ENCODE measurements at regions not wholly inside any gene's neighbourhood (a gene's known extent, or its start where the extent isn't known, plus 50 kb on each side); places are given as distances from the start of the nearest gene placed in this dataset.

GRCh38 chr11:42972741-42973140 is 339.1 kb upstream of the API5 start:
- no peak for DNase-seq
- Histone ChIP-seq H3K9ac (ENCODE audit: low read depth in 2 of 2, low read length in 2 of 2) (no peak overlapping the region), H3K4me1 (no peaks in the 10 kb centered on the region), H3K27me3 (no peaks in the 10 kb centered on the region), H3K27ac (no peak overlapping the region), H3K9me3 (no peaks in the 10 kb centered on the region), H3K36me3 (no peaks in the 10 kb centered on the region), H3K4me3 (no peak overlapping the region)
- TF ChIP-seq CTCF (IDR thresholded peaks at IDR 0.05) = no peak
- intact Hi-C loops (cut with DNase I) = no loop called here

GRCh38 chr11:42974510-42975179 is 337.2 kb upstream of the API5 start:
- TF ChIP-seq CTCF (IDR thresholded peaks at IDR 0.05) = no peak
- H3K9ac ChIP-seq (ENCODE audit: low read depth in 2 of 2, low read length in 2 of 2) = no peak overlapping the region
- H3K27me3 ChIP-seq = no peaks in the 10 kb centered on the region
- no peaks in the 10 kb centered on the region for H3K4me1 ChIP-seq
- no peak overlapping the region for H3K27ac ChIP-seq
- no peaks in the 10 kb centered on the region for H3K36me3 ChIP-seq
- no peak overlapping the region for H3K4me3 ChIP-seq
- intact Hi-C loops (cut with DNase I) = no loop called here
- DNase-seq = no peak
- no peaks in the 10 kb centered on the region for H3K9me3 ChIP-seq

- no peaks in the 10 kb centered on the region for H3K36me3 ChIP-seq
- TF ChIP-seq CTCF (IDR thresholded peaks at IDR 0.05) = no peak
- no peaks in the 10 kb centered on the region for H3K9me3 ChIP-seq
- no peaks in the 10 kb centered on the region for H3K4me1 ChIP-seq
- DNase-seq = no peak
- no peak overlapping the region for H3K4me3 ChIP-seq
- intact Hi-C loops (cut with DNase I) = no loop called here
- H3K27ac ChIP-seq = no peak overlapping the region
- H3K9ac ChIP-seq (ENCODE audit: low read depth in 2 of 2, low read length in 2 of 2) = no peak overlapping the region
- no peaks in the 10 kb centered on the region for H3K27me3 ChIP-seq
Observed at GRCh38 chr11:42975180-42975529, 336.6 kb upstream of the API5 start.

- Histone ChIP-seq H3K9ac (ENCODE audit: low read depth in 2 of 2, low read length in 2 of 2) (no peak overlapping the region), H3K4me3 (no peak overlapping the region), H3K9me3 (no peaks in the 10 kb centered on the region), H3K4me1 (no peaks in the 10 kb centered on the region), H3K36me3 (no peaks in the 10 kb centered on the region), H3K27ac (no peak overlapping the region), H3K27me3 (no peaks in the 10 kb centered on the region)
- no peak for TF ChIP-seq CTCF (IDR thresholded peaks at IDR 0.05)
- DNase-seq = no peak
- intact Hi-C loops (cut with DNase I) = no loop called here
Observed at GRCh38 chr11:42976636-42977217, 335.1 kb upstream of the API5 start.

GRCh38 chr11:42992594-42992993 is 319.2 kb upstream of the API5 start:
- H3K27ac ChIP-seq = no peak overlapping the region
- H3K4me1 ChIP-seq = no peaks in the 10 kb centered on the region
- TF ChIP-seq CTCF (IDR thresholded peaks at IDR 0.05) = no peak
- no peaks in the 10 kb centered on the region for H3K27me3 ChIP-seq
- DNase-seq = no peak
- H3K4me3 ChIP-seq = no peak overlapping the region
- intact Hi-C loops (cut with DNase I) = no loop called here
- H3K36me3 ChIP-seq = no peaks in the 10 kb centered on the region
- no peak overlapping the region for H3K9ac ChIP-seq (ENCODE audit: low read depth in 2 of 2, low read length in 2 of 2)
- no peaks in the 10 kb centered on the region for H3K9me3 ChIP-seq
